GM23248 (cell line): ENCODE measurements at regions not wholly inside any gene's neighbourhood (a gene's known extent, or its start where the extent isn't known, plus 50 kb on each side); places are given as distances from the start of the nearest gene placed in this dataset.

Source experiments
- EZH2 ChIP-seq: fragments of 200-600 bp; sonication (generic); IDR thresholded peaks from 2 replicates; pipeline ENCODE4 v1.6.1; 2018; ENCODE audit warnings: antibody characterized with exemption, mild to moderate bottlenecking; ENCODE audit not compliant: insufficient read depth, poor library complexity, severe bottlenecking
- EZH2phosphoT487 ChIP-seq: fragments of 200-600 bp; sonication (generic); IDR thresholded peaks from 2 replicates; pipeline ENCODE4 v1.6.1; 2018; ENCODE audit warnings: antibody characterized with exemption, moderate library complexity, mild to moderate bottlenecking, low read depth; ENCODE audit not compliant: insufficient read depth

DNA sequence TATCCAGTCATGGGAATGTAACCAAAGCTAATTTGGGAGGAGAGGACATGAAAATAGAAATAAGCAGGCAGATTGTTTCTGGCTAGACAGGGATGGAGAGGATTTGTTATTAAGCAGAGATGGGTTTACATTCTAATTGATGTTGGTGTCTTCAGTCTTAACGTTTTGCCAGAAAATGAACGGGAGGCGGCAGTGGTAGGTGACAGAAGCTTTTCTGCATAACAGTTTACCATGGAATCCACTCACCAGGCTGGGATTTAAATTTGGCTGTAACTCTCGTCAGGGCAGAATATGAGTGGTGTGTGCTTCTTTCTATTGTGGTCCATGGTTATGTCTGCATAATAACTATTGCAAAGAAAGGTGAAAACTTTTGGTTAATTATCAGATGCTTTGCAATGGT, 50.2 kb upstream of the OTX2 start:
- TF ChIP-seq EZH2 (no peak), EZH2phosphoT487 (no peak)
